Pulmonary artery endothelial cell (primary cell): ENCODE measurements at regions not wholly inside any gene's neighbourhood (a gene's known extent, or its start where the extent isn't known, plus 50 kb on each side); places are given as distances from the start of the nearest gene placed in this dataset.

Source experiments
- DNase-seq: peaks from one replicate; pipeline ENCODE4 v3.0.0-alpha.2; 2011; ENCODE audit warnings: low read depth, low spot score

DNA sequence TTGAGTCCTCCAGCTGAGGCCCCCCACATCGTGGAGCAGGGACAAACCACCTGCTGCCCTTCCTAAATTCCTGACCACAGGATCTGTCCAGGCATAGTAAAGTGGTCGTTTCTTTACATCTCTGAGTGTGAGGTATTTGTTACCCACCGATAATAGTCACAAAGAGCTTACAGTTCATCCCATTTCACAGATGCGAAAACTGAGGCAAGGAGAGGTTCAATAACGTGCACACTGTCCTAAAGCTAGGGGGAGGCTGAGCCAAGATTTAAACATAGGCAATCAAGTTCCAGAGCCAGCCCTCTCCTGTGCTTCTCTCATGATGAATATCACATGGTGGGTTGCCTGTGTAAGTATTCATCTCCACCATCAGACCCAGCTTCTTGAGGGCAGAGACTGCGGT lies 135.4 kb downstream of the CCT6B start:
- DNase-seq: no peak

DNA sequence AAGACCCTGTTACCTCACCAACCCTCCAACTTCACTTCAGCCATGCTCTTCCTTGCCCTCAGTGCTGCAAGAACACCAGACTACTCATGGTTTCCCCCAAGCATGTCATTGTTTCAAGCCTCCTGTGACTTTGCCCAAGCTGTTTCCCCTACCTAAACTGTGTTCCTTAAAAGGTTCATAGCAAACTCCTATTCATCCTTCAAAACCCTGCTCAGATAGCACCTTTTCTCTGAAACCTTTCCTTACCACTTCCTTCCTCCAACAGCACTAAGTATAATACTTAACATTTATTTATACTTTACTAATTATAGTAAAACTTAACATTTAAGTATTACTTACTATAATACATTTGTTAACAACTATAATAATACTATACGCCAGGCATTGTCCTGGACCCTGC lies 136.2 kb downstream of the CCT6B start:
- no peak for DNase-seq

DNA sequence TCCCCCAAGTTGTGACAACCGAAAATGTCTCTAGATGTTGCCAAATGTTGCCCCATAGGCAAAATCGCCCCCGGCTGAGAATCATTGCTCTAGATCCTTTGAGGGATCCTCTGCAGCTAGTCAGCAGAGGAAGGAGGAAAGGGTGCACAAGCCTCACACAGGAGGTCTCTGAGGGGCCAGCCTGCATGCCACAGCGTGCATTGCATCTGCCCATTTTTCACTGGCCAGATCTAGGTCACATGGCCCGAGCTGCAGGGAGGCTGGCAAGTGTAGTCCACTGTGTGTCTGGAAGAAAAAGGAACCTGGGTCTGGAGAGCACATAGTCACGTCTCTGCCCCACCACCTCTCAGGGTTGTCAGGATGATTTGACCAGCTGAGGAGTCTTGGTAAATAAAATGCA lies 138.2 kb downstream of the CCT6B start:
- DNase-seq: no peak

DNA sequence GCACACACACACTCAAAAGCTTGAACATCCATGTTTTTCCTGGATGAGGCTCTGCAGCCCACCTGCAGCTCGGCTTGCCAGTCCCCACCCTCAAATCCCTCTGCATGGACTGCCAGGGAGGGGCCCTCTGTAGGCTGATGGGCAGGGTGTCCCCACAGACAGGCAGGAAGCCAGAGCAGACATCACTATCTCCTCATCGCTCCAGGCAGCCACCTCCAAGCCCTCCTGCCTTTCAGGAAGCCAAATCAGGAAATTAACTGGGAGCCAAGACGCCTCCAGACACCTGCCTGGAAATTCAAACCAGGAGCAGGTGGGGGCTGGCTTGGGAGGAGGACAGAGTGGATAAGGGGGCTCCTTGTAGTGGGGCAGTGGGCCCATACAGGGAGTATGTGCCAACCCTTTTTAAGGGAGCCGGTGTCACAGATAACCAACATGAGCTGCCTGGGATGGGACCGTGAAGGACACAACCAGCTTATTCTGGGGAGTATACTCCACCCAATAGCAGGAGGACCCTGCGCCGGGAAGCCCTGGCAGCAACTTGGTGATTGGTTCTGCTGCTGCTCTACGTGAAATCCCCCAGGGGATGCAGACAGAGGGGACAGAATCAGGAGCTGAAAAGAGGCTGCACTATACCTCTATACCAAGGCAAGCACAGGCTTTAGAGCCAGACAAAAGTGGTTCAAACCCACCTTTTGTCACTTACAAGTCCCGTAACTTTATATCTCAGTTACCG lies 139.1 kb downstream of the CCT6B start:
- DNase-seq: no peak

DNA sequence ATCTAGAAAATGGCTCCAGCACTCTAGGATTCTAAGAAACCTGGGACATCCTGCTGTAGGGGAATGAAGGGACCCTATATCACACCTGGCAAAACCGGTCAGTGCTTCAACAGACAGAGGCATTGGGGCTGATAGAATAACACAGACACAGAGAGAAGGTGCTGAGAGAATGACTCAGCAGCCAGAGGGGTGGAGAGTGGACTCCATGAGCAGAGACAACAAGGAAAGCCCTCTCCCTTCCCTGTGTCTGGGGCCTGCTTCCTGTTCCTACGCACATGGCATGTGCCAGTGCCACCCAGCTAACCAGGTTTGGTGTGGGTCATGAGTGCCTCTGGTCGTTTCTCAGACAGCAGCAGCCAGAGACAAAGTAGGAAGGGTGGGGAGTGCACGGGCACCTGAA lies 140.3 kb downstream of the CCT6B start:
- no peak for DNase-seq

GRCh38 chr17:34820248-34820801 lies 140.9 kb downstream of the CCT6B start:
- no peak for DNase-seq

DNA sequence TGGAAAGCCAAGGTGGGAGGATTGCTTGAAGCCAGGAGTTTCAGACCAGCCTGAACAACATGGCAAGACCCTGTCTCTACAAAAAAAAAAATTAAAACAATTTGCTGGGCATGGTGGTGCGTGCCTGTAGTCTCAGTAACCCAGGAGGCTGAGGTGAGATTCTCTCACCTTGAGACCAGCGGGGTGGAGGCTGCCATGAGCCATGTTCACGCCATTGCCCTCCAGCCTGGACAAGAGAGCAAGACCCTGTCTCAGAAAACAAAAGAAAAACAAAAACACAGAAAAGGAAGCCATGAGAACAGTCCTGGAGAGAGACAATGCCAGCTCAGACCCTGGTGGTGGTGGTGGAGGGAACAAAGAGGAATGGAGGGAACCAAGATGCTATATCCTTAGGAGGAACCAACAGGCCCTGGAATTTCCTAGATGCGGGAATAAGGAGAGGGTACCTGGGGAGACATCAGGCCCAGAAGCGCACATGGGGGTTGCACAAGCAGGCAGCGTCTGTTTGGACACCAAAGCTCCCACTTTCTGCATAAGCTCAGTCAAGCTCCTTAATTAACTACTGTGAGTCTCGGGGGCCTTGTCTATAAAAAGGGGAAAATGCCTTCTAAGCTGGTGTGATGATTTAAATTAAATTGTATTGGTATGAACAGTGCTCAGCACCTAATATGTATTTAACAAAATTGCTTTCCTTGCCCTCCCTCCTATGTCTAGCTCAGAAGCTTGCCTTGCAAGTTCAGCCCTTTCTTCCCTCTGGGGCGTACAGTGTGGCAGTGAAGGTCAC lies 143.8 kb downstream of the CCT6B start:
- DNase-seq: no peak

- no peak for DNase-seq
Measured at GRCh38 chr17:34816848-34817247, 144.4 kb downstream of the CCT6B start.

GRCh38 chr17:34813290-34813689 lies 148.0 kb downstream of the CCT6B start:
- no peak for DNase-seq

- no peak for DNase-seq
Measured at GRCh38 chr17:34811561-34811960, 149.7 kb downstream of the CCT6B start.

DNA sequence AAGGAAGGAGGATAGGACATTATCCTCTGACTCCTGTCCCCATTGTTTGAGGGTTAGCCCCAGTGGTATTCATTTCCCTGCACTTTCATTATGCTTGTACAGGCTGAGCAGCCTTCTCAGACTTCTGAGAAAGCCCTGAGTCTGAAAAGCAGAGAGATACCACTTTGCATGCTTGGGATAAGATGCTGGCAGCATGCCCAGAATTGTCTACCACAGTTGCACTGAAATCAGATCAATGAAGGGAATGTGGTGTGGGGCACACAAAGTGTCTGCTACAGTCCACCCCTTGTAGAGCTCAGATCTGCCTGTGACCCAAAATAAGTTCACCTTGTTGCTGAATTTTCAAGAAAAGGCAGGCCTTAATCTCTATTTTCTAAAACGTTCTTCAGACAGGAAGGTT lies 160.6 kb downstream of the CCT6B start:
- no peak for DNase-seq

DNA sequence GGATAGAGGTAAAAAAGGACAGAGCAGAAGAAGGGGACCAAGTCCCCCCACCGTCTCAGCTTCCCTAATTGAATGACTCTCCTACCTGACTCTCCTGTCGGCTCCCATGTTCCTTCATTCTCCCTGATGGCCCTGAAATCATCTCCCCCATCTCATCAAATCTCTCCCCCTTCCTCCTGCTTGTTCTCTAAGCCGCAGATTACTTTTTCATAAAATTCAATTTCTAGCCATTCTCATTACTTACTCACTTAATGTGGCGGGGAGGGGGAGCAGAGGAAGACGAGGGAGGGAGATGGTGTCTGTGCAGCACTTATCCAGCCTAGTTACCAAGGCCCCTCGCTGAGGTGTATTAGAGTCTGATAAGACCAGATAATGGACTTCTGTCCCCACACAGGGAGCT lies 161.5 kb downstream of the CCT6B start:
- DNase-seq: no peak

- no peak for DNase-seq
Measured at GRCh38 chr17:34798581-34798980, 162.7 kb downstream of the CCT6B start.

DNA sequence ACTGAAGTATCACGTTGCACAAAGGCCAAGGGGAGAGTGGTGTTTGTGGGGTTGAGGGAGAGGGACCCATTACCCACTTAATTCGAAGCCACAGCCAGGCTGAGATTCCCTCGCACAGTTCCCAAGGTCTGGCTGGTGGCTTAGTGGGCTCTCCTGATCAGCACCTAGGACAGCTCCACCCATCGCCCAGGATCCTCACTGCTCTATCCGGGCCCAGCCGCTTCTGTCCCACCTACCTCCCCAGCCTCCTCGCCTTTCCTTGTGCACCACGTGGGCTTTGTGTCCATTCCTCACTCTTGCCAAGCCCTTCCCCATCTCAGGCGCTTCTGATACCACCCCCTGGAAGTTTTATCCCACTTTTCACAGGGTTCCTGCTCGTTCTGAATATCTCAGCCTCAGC lies 163.5 kb downstream of the CCT6B start:
- no peak for DNase-seq

DNA sequence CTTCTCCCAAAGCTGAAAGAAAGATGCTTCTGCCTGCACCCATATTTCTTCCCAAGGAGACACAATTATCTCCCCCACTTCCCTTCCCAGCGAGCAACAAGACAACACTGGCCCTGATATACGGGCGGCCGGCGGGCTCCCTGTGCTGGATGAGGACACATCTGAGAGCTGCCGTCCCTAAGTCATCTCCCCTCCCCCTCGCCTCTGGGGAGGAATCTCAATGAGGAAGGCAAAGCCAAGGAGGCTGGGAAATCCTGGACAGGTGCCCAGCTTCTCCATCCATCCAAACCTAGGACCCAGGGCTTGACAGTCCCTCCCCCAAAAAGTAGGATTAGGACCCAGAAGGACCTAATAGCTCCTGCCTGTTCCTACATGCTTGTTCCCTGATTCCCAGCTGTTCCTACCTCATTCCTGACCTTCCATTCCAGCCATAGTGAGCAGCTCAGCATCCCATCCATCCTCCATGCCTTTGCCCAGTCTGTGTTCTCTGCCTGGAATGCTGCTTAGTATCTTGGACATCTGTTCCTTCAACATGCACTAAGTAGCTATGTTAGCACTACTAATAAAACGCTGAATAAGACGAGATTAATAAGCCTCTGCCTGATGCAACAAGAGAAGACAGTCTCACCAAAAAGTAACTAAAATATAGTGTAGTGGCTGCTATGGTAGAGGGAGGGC lies 167.9 kb downstream of the CCT6B start:
- DNase-seq: no peak

DNA sequence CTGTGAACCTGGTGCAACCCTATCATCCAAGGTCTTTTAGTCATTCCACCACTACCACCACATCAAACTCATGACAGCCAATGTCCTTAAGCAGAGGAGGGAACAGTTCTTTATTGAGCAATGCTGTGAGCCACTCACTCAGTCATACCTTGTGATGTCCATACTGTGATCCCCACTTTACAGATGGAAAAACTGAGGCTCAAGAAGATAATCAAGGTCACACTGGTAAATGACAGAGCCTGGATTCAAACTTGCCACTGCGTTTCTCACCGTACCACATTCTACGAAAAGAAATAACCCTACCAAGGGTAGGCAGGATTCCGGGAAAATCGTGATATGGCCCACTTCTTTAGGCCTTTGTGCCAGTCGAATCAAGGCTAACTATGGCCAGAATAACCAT lies 172.6 kb downstream of the CCT6B start:
- DNase-seq: no peak

DNA sequence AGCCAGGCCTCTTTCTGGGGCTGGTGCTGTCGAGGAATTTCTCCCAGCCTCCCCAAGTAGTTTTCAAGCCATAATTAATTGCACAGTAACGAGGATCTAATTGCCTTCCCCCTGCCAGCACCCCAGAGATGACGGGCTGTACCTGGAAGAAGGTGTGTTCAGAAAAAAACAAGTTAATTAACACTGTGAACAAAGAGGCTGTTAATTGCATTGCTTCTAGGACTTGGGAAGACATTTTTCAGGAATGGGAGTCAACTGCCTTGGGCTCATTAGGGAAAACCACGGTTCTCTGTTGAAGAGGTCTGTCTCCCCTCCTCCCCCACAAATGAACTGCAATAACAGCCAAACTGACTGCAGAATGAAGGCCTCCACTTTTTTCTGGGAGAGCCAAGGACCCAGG lies 176.7 kb downstream of the CCT6B start:
- no peak for DNase-seq

GRCh38 chr17:34782271-34782670 lies 179.0 kb downstream of the CCT6B start:
- no peak for DNase-seq

- no peak for DNase-seq
Measured at GRCh38 chr17:34781571-34782108, 179.6 kb downstream of the CCT6B start.

DNA sequence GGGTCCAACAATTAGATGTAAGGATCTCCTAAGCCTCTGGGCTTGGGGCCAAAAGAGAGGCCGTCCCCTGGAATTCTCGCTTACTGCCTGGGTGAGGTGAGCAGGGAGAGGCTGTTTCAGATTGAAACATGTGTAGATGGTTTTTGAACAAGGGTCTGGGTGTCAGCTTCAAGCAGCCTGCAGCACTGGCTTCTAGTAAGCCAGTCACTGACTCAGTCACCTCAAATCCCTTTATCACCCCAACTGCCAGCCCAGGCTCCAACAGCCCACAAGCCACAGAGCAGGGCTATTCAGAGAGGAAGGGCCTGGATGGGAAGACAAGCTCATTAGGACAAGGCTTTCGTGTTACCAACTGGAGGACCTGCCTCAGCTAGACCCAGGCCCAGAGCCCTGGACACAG lies 180.2 kb downstream of the CCT6B start:
- DNase-seq: no peak

DNA sequence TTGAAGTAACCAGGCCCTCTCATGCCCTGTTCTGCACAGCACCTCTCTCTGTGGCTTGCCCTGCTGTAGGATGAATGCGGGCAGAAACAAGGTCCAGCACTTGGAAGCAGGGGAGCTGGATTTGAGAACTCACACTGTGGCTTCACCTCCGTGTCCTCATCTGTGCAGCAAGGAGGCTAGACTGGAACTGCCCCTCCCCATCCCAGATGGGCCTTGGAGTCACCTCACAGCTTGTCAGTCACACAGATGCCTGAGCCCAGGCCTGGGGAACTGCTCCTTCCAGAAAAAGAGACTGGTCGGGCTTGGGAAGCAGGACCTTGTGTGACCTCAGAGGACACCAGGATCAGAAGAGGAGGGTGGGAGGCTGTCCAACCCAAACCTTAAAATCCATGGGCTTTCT lies 180.8 kb downstream of the CCT6B start:
- no peak for DNase-seq
